Epithelial cell of esophagus (primary cell): ENCODE measurements at regions not wholly inside any gene's neighbourhood (a gene's known extent, or its start where the extent isn't known, plus 50 kb on each side); places are given as distances from the start of the nearest gene placed in this dataset.
"Not testable (repeated sequence)": the region's sequence is repeated elsewhere in the genome, so short reads cannot be mapped to it uniquely, and the experiment has no call there.

ENCODE experiments used
- DNase-seq: peaks from one replicate; pipeline ENCODE4 v3.0.0; 2010; ENCODE audit warnings: low read depth
- H3K4me3 ChIP-seq: 2 replicates; pipeline ENCODE4 v1.5.1; 2011; ENCODE audit warnings: mild to moderate bottlenecking, low read length, control low read depth
- TF ChIP-seq, protein P1 (sequence below): IDR thresholded peaks from 2 replicates; pipeline ENCODE4 v1.5.1; 2011; ENCODE audit warnings: low read depth, mild to moderate bottlenecking, low read length, control low read depth, inconsistent platforms; ENCODE audit not compliant: insufficient read depth; ENCODE audit errors: missing control alignments

DNA sequence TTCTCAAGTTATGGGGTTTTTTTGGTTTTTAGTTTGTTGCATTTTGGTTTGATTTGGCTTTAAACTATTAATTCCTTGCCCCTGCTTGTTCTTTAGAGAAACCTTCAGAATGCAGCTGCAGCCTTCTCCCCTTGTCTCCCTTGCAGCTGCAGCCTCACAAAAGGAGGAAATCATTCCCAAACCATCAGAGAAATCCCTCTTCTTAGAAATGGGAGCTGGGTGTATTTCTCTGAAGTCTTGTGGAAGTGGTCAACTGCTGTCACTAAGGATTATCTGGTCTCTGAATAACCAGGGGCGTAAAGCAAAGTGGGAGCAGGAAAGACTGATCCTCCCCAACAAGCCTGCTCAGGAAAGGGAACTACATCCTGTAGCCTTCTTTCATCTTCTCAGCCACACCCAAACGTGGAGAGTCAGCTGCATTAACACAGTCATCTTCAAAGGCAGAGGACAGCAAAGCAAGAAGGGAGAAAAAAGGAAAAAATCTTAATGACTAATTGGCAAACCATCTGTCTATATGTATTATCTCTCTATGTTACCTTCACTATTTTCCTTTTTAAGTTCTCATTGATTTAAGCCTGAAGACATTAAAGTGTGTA lies 1834.1 kb upstream of the PIK3C3 start:
- H3K4me3 ChIP-seq = no peak overlapping the region
- TF ChIP-seq, protein P1, sequence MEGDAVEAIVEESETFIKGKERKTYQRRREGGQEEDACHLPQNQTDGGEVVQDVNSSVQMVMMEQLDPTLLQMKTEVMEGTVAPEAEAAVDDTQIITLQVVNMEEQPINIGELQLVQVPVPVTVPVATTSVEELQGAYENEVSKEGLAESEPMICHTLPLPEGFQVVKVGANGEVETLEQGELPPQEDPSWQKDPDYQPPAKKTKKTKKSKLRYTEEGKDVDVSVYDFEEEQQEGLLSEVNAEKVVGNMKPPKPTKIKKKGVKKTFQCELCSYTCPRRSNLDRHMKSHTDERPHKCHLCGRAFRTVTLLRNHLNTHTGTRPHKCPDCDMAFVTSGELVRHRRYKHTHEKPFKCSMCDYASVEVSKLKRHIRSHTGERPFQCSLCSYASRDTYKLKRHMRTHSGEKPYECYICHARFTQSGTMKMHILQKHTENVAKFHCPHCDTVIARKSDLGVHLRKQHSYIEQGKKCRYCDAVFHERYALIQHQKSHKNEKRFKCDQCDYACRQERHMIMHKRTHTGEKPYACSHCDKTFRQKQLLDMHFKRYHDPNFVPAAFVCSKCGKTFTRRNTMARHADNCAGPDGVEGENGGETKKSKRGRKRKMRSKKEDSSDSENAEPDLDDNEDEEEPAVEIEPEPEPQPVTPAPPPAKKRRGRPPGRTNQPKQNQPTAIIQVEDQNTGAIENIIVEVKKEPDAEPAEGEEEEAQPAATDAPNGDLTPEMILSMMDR = no peak
- peak; percentile 37 for DNase-seq

DNA sequence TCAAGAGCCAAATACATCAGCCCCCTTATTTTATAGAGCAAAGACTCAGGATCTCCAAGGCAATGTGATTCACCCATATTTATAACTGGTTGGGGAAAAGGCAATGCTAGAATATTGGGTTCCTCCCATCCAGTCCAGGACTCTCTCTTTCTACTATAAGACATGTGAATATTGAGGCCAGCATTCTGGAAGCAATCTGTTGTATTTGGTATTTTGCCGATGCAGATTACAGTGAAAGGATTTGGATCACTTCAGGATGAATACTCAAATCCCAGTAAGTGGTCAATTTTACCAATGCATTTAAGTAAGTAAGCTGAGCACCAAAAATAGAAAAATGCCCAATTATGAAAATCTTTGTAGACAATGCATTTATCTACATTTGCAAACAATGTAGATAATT lies 1834.7 kb upstream of the PIK3C3 start:
- DNase-seq = no peak
- H3K4me3 ChIP-seq = no peak overlapping the region
- TF ChIP-seq, protein P1 = no peak

DNA sequence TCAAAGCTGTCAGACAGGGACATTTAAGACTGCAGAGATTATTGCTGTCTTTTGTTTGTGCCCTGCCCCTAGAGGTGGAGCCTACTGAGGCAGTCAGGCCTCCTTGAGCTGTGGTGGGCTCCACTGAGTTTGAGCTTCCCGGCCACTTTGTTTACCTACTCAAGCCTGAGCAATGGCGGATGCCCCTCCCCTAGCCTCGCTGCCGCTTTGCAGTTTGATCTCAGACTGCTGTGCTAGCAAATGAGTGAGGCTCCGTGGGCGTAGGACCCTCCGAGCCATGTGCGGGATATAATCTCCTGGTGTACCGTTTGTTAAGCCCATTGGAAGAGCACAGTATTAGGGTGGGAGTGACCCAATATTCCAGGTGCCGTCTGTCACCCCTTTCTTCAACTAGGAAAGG lies 1835.5 kb upstream of the PIK3C3 start:
- not testable (repeated sequence) for DNase-seq, H3K4me3 ChIP-seq

DNA sequence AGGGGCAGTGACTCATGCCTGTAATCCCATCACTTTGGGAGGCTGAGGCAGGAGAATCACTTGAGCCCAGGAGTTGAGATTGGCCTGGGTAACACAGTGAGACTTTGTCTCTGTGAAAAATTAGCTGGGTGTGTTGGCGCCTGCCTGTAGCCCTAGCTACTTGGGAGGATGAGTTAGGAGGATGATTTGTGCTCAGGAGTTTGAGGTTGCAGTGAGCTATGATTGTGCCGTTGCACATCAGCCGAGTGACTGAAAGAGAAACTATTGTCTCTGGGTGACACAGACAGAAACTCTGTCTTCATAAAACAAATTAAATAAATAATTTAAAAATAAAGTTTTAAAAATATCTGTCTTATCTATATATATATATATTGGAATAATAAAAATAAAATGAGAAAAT lies 1844.6 kb upstream of the PIK3C3 start:
- TF ChIP-seq, protein P1 = no peak
- DNase-seq = no peak
- H3K4me3 ChIP-seq = no peak overlapping the region

DNA sequence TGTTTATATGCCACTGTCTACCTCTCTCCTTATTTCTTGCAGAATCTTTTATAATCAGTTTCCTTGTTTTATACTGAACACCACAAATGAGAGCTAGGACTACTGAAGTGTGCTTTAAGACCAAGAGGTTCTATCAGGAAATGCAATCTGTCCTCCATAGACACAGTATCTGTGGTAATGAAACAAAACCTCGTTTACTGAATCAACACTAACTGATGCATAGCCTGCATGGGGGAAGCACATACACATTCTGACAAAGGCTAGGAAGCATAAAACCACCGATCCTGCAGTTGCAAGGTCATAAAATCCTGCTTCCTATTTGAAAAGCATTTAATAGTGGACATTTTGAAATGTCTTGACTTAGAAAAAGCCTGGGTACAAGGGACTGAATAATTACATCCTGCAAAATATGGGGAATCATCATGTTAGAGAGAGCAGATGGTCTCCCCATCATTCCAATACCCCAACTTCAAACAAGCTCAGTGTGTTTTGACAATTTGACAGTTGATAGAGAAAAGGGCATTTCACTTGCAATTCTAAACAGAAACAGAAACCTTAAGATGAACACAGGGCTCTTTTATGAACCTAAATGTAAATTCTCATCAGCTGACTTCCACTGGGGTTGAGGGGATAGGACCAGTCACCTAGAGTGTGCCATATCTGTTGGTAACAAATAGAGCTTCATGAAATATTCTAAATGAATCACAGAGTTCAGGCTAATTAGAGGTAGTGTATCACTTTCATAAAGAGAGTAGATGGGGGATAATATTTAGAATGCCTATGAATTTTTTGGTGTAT lies 1845.6 kb upstream of the PIK3C3 start:
- TF ChIP-seq, protein P1 = no peak
- H3K4me3 ChIP-seq = no peak overlapping the region
- DNase-seq = no peak

DNA sequence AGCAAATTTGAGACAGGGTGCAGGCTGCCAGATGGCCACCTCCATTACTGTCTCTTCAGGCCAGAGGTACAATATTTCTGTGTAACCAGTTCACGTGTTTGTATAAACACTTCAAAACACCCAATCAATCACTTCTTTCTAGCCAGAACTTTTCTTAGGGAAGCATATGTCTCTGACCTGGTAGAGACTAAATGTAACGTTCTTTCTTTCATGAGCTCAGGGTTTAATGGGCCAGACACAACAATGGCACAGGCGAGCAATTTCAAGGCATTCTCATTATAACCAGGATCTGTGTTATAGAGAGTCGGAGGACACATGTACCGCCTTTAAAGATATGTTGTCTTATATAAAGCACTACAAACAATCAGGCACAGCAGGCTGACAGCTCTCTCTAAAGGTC lies 1846.4 kb upstream of the PIK3C3 start:
- no peak for DNase-seq
- TF ChIP-seq, protein P1 = no peak
- H3K4me3 ChIP-seq = no peak overlapping the region

DNA sequence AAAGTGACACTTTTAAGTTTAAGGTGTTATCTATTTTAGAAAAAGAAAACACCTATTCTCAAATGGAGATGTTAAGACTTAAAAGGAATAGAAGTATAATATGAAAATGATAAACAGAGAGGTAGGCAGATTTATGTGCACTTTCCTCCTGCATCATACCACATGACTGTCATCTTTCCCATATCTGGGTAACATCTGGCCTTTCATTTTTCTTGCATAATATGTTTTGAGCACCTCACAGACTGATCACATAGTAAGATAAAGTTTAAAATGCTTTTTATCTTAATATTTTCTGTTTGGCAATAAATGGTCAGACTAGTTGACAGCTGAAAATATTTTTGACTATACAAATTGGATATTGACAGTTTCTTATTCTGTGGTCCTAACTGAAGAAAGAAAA lies 1852.1 kb upstream of the PIK3C3 start:
- DNase-seq = no peak
- H3K4me3 ChIP-seq = no peak overlapping the region
- TF ChIP-seq, protein P1 = no peak
